CD4-positive, alpha-beta T cell treated with Interleukin-17A for 4 hours (primary cell): ENCODE measurements at regions not wholly inside any gene's neighbourhood (a gene's known extent, or its start where the extent isn't known, plus 50 kb on each side); places are given as distances from the start of the nearest gene placed in this dataset.

Experiments used
- DNase-seq: peaks from one replicate; pipeline ENCODE4 v3.0.0-alpha.2; 2020; ENCODE audit warnings: mixed read lengths

DNA sequence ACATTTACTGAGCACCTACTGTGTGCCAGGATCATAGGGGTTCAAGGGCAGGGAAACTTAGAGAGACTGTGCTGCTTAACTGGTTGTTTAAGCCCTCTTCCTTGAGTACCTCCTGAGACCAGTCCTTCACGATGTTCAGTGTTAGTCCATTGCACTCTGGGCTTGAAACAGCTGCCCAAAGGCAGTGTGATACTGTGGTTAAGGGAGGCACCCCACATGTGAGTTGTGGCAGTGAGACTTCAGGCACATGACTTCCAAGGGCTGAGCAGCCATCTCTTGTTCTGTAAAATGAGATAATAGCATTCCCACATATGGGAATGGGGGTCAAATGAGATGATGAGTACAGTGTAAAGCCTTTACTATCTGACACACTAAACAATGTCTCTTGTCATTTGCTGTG is 75.1 kb downstream of the LINGO1 start:
- DNase-seq = no peak

DNA sequence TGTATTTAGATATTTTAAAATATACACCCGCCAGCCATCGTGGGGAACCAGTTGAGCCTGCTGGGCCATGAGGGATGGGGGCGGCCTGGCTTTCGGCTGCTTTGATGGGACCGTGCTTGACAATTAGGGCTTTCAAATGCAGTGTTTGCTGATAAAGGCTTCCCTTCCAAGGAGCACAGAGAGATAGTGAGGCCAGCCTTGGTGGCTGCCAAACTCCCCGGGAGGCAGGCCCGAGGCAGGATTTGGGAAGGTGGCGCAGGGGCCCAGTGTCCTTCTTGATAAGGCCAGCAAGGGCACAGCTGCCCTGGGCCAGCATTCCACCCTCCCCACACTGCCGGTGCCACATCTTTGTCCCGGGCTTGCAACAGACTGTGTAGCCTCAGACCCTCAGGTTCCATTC is 75.6 kb downstream of the LINGO1 start:
- DNase-seq = no peak

DNA sequence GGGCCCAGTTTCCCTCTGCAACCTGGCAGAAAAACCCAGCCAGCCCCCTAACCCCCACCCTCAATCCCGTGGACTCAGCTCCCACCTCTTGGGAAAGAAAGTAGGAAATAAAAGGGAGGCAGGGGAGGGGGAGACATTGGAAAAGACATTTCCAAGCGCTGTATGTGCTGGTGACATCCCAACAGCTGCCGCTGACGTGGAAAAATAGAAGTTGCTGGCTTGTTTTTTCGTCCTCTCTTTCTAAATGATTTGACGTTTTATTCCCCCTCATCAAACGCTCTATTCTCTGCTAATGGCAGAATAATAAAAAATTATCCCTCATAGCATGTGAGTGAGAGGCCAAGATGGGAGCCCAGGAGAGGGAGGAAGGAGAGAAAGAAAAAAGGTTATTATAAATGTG is 76.1 kb downstream of the LINGO1 start:
- no peak for DNase-seq

DNA sequence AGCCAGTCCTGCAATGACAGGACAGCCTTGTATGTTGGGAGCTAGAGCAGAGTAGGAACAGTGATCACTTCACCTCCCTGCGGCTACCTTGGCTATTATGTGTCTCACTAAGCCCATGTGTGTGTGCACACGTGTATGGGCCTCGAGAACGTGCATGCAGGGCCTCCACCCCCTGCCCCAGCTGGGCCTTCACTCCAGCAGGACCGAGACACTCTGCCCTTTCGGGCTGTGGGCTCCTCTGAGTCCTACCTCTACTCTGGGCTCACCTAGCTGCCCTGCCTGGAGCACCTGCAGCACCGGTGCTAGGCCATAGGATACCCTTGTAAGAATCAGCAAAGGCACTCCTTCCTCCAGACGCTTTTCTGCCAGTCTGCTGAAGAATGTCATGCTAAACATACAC is 77.5 kb downstream of the LINGO1 start:
- DNase-seq = no peak

DNA sequence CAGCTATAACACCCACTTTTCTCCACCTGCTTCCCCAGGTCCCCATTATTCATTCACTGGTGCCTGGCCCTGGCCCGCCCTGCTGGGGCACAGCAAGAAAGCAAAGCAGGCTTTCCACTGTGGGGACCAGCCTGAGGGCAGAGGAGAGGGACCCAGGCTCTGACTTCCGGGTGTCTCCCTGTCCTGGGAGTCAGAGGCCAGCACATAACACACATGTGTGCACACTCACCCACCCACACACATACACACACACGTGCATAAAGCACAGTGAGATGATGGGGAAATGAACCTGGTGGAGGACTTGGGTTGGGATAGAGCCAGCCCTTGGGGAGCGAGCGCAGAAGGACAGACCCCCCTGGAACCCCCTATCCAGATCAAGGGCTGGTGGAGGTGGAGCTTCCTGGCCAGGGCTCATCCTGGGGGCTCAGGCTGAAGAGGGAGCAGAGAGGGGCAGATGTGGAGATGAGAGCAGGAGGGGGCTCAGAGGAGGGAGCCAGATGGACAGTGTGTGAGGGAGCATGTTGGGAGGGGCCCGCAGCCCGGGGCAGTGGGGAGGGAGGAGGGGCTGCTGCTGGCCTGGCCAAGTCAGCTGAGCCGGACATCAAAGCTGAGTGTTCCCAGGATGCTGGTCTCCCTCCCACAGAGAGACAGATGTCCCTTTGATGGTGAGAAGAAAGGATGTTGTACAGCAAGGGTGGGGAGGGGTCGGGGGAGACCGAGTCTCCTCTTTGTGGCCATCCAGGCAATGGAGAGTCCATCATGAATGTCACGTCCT is 78.2 kb downstream of the LINGO1 start:
- no peak for DNase-seq

DNA sequence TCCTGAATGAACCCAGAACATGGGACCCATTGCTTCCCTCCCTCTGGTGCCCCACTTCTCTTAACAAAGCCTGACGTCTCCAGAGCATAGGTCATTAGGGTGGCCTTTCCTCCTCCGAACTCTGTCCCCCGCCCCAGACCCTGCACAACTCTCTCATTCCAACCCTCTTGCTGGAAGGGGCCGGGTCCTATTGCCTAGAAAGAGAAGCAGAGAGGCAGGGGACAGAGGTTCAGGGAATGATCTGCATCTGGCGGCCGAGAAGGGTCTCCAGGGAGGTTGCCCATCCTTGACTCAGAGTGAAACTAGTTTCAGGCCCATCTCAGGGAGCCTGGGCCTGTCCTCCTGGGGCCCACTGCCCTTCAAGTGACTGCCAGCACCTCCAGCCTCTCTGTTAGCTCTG is 79.0 kb downstream of the LINGO1 start:
- DNase-seq = no peak

DNA sequence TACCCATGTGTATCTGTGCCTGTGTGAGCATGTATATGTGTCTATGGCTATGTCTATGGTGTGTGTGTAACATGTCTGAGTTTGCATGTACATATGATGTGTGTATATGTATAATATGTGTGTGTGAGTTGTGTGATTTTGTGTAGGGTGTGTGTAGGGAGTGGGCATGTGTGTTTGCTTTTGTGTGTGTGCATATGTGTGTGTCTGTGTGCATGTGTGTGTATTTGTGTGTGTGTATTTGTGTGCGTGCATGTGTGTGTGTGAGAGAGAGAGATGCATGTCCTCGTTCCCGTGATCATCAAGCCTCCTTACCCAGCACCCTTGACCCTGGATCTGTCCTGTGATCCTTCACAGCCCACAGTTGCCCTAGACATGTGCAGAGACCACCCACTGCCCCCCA is 79.5 kb downstream of the LINGO1 start:
- no peak for DNase-seq

DNA sequence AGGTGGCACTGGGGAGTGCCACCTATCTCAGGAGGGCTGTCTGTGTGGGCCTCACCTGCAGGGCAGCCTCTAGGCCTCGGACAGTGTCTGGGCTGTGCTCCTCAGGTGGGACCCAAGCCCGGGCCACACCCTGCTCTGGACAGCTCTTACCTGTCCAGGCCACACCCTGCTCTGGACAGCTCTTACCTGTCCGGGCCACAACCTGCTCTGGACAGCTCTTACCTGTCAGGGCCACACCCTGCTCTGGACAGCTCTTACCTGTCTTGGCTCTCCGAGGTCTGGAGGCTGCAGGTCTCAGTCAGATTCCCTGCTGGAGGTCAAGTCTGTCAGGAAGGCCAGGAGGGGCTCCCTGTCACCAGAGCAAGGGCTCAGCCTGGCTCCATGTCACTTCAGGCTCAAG is 80.6 kb downstream of the LINGO1 start:
- no peak for DNase-seq

DNA sequence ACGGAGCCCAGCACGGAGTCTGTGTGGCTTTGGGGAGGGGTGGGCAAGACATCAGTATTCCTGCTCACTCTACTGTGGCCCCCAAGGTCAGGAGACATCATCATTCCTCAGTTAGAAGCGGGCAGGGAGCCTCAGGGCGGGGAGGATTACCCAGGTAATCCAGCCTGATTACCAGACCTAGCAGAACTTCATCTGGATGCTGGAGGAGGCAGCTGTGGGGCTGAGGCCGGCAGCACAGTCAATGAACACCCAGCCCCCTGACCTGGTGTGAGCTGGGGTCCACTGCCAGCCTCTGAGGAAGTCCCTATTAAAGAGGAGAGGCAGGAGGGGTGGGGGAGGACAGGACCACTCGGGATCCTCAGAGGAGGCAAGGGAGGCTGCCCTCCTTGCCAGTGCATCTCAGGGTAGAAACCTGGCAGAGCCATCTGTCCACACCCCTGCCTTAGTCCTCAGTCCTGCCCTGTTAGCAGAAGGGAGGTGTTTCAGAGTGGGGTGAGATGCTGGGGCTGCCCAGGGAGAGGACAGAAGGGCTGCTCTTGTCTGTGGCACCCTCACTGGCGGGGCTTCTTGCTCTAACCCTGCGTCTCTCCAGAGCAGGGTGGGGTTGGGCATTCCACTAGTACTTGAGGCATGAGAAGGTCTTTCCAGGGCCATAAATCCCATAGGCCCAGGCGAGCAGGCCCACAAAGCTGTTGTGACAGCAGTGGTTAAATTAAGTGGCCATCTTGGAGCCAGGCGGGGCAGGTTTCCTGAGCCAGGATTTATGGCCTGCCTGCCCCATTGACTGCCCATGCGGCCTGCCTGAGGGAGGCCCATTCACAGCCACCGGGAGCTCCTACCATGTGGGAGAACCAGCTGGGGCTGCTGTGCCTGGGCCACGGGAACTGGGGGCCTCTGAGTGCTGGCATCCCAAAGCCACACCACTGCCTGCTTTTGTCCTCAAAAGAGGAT is 82.1 kb downstream of the LINGO1 start:
- DNase-seq = no peak

DNA sequence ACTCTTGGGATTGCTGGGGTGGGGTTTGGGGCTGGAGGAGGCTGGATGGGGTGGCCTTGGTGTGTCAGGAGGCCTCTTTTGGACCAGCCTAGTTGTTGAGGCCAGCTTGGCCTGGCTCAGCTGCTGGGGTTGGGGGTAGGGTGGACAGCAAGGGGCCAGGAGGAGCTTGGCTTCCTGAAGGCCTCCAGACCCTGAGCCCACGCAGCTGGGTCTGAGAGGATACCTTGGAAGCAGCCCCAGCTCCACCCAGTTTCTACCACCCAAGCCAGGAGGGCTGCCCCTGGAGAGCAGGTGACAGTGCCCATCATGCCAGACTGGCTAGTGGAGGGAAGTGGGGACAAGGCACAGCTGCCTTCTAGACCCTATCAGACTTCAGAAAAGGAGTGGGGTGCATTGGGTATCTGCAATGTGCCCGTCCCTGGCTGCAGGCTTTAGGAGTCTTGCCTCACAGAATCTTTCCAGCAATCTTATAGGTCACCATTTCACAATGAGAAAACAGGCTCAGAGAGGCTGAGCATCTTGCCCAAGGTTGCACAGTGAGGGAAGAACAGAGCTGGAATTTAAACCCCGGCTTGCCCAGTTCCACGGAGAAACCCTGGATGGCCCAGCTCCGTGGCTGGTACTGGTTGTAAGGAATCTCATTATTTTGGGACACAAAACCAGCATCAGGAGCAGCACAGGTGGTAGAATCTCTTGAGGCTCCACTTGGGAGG is 83.0 kb downstream of the LINGO1 start:
- DNase-seq = no peak

DNA sequence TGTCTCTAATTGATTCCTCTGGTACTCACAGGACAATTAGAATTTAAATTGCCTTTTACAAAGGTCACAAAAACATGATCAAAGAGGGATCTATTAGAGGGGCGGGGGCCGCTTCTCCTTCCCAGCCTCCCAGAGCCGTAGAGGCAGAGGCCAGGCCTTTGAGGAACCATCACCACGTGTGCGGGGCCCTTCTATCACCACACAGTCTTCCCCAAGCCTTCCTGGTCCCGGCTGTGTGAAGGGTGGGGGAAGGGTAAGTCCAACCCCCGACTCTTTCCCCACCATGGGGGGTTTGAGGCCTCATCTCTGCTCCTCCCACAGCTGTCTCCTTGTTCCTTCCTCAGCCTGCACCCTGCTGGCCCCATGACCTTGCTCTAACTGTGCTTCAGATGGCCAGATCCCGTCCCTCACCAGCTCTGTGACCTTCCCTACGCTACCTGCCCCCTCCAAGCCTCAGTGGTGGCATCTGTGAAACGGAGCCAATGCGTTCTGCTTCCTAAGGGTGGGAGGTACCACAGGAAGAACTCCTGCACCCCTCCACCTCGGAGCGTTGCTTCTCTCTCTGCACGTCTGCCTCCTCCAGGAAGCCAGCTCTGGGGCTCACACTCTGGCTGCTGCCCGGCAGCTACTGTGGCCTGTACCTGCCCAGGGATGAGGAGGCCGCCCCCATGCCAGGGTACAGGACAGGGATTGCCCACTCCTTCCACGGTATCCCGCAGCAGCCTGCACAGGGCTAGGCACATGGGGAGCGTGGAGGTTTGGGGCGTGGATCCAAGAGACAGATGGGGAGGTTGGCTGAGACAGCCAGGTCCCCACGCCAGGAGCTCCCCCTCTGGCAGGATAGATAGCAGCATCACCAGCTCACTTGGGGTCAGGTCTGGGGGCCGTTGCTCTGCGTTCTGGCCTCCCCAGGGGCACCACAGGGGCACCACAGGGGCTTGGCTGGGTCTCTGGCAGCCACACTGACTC is 83.8 kb downstream of the LINGO1 start:
- DNase-seq = no peak

DNA sequence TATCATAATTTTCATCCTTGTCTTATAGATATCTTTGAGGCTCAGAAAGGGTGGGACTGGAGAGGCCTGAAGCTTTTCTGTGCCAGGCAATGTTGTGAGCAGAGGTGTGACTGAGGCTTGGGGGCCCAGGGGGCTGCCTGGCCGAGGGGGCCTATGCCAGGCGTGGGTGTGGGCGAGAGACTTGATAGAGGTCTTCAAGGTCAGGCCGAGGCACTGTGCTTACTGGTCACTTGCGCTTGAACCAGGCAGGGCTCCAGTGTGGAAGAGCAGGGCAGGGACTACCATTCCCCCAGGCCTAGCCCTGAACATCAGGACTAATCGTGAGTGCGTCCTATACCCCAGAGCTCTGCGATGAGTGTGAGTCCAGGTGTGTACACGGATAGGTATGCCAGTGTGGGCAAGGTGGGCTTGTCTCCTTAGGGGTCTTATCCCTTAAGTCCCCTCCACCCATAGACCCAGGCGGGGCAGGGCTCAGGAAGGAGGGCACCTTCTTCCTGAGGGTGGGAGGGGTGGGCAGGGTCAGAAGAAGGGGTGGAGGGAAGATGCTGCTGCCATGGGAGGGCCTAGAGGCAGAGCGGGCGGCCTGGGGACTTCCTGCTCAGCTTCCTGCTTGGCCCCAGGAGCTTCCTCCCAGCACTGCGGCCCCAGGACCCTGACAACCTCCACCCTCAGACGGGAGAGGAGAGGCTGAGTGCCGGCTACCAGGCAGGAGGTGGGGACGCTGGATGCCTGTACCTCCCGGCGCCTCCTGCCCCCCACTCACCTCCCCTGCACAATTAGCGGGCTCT is 84.7 kb downstream of the LINGO1 start:
- DNase-seq = no peak

DNA sequence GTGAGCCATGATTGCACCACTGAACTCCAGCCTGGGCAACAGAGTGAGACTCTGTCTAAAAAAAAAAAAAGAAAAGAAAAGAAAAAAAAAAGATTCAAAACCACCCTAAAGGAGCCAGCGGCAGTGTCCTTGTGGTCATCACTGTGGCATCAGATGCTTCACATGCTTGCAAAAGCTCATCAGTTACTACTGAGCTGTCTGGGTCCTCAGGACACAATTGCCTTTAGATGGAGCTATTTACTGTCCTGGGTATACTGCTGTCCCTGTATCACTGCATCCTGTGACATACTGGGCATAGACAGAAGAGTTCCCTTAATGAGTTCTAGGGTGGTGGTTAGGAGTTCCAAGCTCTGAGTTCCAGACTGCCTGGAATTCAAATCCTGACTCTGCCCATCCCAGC is 85.8 kb downstream of the LINGO1 start:
- DNase-seq = no peak

DNA sequence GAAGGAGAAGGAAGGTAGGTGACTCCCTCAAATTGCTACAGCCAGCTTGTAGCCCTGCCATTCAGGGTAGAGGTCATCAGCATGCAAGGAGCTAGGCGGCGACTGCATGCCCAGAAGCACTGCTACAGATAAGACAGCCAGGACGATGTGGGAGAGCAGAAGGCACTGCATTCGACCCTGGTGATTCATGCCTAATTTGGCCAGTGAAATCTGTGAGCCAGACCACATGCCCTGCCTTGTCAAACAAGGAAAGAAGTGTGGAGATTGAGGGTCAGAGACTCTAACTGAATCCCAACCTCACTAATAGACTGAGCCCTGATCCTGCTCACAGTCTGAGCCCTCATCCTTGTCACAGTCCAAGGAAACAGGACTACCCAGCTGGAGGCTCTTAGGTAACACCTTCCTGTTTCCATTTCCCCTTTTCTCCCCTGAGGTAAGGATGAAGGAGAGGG is 86.6 kb downstream of the LINGO1 start:
- DNase-seq = no peak

DNA sequence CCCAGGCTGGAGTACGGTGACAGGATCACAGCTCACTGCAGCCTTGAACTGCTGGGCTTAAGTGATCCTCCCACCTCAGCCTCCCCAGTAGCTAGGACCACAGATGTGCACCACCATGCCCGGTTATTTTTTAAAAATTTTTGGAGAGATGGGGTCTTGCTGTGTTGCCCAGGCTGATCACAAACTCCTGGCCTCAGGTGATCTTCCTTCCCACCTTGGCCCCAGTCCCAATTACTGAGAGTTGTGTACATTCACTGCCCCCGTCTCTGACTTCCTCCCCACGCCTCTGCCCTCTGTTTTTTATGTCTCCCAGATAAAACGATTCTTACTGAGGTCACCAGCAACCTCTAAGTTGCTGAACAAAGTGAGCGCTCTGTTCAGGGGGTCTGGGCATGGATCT is 87.7 kb downstream of the LINGO1 start:
- no peak for DNase-seq

DNA sequence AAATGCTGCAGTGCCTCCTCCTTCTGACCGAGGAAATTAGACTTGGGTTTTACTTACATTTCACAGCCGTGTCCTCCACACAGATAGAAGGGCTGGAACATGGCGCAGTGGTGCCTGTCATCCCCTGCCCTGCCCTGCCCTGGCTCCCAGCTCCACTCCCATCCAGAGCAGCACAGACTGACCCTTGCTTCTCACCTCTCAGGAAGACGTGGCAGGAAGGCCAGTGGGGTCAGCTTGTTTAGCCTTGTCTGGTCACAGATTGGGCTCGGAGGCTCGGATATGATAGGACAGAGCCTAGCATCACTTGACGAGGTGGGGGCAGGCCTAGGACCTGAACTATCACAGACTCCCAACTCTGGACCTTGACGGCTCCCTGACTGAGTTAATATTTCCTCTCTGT is 88.5 kb downstream of the LINGO1 start:
- DNase-seq = no peak

DNA sequence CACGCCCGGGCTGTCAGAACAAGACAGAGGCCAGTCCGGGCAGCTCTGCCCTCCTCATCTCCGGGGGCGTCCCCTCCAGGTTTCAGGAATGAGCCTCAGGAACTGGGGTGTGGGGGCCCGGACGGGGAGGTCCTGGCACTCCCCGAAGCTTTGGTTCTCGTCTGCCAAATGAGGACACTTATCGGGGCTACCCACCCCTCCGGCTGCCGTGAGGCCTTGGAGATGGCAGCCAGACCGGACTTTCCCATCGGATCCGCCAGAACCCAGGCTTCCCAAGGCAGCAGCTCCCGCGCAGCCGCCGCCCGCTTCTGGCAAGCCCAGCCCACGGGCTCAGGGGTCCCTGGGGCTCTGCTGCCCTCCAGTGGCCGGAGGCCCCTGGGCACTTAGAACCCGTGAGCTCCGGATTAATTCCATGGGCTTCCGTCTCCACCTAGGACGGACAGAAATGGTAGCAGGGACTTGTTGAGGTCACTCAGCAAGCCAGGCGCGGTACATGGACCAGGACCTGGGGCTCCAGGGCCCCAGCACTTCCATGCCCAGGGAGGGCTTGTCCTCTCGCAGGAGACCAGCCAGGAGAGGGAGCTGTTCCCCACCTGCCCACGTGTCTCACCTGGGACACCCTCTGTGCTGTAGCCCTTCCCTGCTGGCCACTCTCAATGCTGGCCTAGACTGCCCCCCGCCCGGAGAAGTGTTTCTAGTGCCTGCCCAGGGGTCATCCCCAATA is 89.4 kb downstream of the LINGO1 start:
- DNase-seq = peak; percentile 81

DNA sequence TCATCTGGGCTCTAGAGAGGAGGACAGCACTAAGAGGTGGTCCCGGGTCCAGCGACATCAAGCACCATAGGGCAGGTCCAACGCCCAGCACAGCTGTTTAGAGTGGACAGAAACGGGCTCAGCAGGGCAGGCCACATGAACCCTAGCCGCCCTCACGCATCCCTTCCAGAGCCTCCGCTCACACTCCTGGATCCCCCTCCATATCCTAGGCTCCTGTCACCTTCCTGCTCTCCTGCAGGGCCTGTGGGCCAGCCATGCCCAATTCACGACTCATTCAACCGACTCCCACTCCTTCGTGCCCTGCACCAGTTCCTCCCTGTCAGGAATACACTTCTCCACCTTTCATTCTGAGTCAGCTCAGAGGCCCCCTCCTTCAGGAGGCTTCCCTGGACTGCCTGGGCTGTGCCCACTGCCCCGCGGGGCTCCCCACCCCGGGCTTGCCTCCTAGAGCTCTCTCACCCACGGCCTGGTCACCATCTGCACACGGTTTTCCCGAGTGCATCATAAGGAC is 90.2 kb downstream of the LINGO1 start:
- DNase-seq = no peak

DNA sequence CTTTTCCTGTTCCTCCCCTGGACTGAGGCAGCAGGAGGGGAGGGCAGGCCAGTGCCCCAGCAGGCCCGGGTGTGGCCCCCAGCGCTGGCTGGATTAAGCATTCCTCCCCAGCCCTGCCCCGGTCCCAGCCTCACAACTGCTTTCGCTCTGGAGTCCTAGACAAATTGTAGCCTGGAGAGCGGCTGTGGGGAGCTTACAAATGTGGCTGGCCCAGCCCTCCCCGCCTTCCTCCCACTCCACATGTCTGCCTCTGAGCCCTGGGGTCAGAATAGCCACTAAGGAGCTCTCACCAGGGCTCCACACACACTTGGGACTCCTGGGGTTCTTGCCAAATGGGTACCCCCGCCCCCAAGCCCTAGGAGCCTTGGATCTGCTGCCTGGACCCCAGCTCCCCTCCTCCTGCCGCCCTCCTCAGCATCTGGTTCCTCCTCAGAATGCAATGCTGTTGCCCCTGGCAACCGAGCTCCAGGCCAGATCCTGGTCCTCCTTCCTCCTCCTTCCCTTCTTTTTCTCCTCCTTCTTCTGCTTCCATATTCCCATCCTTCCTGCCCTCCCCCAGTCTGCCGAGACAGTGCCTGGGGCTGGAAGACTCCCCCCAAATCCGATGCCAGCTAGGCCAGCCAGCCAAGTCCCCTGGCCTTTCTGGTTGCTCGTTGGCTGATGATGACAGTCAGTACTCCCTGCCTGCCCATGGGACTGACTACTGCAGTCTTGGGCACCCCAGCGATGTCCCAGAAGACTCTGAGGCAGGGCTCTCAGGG is 91.1 kb downstream of the LINGO1 start:
- DNase-seq = no peak
